ENCODE measurements at regions not wholly inside any gene's neighbourhood (a gene's known extent, or its start where the extent isn't known, plus 50 kb on each side); places are given as distances from the start of the nearest gene placed in this dataset.

DNA sequence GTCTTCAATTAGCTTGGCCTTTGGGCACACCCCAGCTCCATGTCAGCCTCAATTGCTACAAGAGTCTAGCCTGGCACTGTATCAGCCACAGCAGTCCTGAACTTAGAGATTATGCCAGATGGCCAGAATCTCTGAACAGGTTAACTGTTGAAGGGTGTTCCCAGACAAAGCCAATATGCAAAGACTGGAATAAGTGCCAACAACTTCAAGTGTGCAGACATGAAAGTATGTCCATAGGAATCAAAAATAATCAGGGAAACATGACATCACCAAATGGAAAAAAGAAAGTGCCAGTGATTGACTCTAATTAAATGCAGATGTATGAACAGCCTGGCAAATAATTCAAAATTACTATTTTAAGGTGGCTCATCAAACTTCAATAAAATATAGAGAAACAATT lies 98.5 kb upstream of the DOCK10 start (continued):
- TF ChIP-seq, protein P1, sequence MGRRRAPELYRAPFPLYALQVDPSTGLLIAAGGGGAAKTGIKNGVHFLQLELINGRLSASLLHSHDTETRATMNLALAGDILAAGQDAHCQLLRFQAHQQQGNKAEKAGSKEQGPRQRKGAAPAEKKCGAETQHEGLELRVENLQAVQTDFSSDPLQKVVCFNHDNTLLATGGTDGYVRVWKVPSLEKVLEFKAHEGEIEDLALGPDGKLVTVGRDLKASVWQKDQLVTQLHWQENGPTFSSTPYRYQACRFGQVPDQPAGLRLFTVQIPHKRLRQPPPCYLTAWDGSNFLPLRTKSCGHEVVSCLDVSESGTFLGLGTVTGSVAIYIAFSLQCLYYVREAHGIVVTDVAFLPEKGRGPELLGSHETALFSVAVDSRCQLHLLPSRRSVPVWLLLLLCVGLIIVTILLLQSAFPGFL (CRISPR knock-in tag; IDR thresholded peaks at IDR 0.05; ENCODE audit: borderline replicate concordance): no peak
- TF ChIP-seq JAZF1 (CRISPR knock-in tag; IDR thresholded peaks at IDR 0.05): no peak
- TF ChIP-seq, protein P2, sequence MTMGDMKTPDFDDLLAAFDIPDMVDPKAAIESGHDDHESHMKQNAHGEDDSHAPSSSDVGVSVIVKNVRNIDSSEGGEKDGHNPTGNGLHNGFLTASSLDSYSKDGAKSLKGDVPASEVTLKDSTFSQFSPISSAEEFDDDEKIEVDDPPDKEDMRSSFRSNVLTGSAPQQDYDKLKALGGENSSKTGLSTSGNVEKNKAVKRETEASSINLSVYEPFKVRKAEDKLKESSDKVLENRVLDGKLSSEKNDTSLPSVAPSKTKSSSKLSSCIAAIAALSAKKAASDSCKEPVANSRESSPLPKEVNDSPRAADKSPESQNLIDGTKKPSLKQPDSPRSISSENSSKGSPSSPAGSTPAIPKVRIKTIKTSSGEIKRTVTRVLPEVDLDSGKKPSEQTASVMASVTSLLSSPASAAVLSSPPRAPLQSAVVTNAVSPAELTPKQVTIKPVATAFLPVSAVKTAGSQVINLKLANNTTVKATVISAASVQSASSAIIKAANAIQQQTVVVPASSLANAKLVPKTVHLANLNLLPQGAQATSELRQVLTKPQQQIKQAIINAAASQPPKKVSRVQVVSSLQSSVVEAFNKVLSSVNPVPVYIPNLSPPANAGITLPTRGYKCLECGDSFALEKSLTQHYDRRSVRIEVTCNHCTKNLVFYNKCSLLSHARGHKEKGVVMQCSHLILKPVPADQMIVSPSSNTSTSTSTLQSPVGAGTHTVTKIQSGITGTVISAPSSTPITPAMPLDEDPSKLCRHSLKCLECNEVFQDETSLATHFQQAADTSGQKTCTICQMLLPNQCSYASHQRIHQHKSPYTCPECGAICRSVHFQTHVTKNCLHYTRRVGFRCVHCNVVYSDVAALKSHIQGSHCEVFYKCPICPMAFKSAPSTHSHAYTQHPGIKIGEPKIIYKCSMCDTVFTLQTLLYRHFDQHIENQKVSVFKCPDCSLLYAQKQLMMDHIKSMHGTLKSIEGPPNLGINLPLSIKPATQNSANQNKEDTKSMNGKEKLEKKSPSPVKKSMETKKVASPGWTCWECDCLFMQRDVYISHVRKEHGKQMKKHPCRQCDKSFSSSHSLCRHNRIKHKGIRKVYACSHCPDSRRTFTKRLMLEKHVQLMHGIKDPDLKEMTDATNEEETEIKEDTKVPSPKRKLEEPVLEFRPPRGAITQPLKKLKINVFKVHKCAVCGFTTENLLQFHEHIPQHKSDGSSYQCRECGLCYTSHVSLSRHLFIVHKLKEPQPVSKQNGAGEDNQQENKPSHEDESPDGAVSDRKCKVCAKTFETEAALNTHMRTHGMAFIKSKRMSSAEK (CRISPR knock-in tag; IDR thresholded peaks at IDR 0.05; ENCODE audit: borderline replicate concordance): no peak

DNA sequence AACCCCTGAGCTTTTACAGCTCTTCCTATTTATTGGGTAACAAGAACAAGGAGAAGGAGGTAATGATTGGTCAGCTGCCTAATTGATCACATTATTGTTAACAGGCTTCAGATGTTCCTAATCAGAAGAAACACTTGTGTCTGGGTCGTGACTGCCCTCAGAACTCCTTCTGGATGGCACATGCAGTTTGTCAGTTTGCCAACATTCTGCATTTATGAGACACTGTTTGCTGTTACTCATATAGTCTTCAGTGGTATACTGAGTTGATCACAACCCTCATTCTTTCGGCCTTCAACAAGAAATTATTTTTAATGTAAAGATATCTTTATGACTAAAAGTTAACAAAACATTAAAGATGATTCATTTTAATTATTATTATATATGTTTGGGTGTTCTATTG lies 95.7 kb upstream of the DOCK10 start:
- POLR2A ChIA-PET: no interaction called here
- H3K9me3 Mint-ChIP-seq: peaks cover 8% of the 10 kb centered on the region
- H3K36me3 Mint-ChIP-seq: no peaks in the 10 kb centered on the region
- no peak for ATAC-seq
- CTCF ChIA-PET: no interaction called here
- H3K4me1 Mint-ChIP-seq: no peaks in the 10 kb centered on the region
- TF ChIP-seq NFATC4 (CRISPR knock-in tag; IDR thresholded peaks at IDR 0.05) (no peak), NR2C2 (CRISPR knock-in tag; IDR thresholded peaks at IDR 0.05) (no peak)
- no peaks in the 10 kb centered on the region for H3K27me3 Mint-ChIP-seq (ENCODE audit: low read depth)
- H3K4me3 Mint-ChIP-seq: no peak overlapping the region
- DNase-seq (ENCODE audit: low spot score): no peak
- no peak overlapping the region for H3K27ac Mint-ChIP-seq

DNA sequence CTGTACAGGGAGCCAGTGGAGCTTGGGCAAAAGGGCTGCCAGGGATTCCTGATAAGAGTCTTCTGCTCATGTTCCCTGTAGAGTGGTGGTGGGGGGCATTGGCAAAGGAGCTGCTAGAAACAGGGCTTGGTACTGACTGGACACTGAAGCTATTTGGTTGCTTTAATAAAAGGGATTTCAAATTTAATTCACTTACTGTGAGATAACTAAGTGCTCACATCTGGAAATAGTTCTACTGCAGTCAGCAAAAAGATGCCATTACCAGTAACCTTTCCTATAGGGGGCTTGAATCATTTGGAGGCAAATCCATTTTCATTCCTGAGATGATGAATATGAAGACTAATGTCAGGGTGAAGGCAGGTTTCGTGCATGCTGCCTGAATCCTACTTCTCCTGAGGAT lies 94.3 kb upstream of the DOCK10 start:
- Mint-ChIP-seq H3K4me3 (no peak overlapping the region), H3K27me3 (ENCODE audit: low read depth) (no peaks in the 10 kb centered on the region), H3K9me3 (peaks cover 4% of the 10 kb centered on the region), H3K27ac (no peak overlapping the region), H3K36me3 (no peaks in the 10 kb centered on the region), H3K4me1 (no peaks in the 10 kb centered on the region)
- ChIA-PET CTCF (no interaction called here), POLR2A (no interaction called here)
- no peak for DNase-seq (ENCODE audit: low spot score)
- TF ChIP-seq, protein P1 (CRISPR knock-in tag; IDR thresholded peaks at IDR 0.05; ENCODE audit: borderline replicate concordance): no peak
- no peak for TF ChIP-seq FOXP1 (CRISPR knock-in tag; IDR thresholded peaks at IDR 0.05; ENCODE audit: borderline replicate concordance)
- no peak for ATAC-seq

DNA sequence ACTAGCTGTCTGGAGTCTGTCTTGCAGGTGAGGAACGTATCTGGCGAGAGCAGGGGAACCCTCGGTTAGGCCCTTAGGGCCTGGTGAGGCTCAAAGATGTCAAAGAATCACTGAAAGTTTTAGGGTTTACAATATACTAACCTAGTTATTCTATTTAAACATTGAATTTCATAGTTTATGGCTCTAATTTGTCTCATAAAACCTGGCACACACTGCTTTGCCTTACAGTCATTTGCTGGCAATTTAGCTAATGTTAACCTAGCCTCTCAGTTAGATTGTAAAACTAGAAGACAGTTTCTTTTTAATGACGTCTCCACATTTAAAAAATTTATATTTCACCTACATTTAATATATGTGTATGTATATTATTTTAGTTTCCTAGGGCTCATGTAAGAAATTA lies 89.6 kb upstream of the DOCK10 start:
- ATAC-seq: no peak
- H3K27ac Mint-ChIP-seq: no peak overlapping the region
- CTCF ChIA-PET: no interaction called here

DNA sequence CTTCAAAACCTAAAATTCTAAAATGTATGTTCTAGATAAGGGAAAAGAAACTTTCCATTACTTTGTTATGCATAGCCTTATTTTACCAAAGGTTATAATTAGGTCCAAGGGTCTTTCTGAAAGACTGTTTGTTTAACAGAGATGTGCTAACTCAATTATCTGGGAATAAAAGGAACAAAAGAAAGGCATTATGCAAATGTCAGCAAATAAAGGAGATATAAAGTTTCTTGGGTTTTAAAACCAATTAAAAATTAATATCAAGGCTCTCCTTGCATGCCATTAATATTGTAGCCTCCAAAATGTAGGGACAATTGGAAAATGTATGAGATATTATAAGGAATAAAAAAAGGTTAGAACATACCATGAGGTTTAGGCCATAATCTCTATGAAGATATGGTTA lies 87.8 kb upstream of the DOCK10 start:
- Mint-ChIP-seq H3K4me3 (no peak overlapping the region), H3K36me3 (no peaks in the 10 kb centered on the region), H3K27me3 (ENCODE audit: low read depth) (no peaks in the 10 kb centered on the region), H3K9me3 (peaks cover 20% of the 10 kb centered on the region), H3K4me1 (no peaks in the 10 kb centered on the region), H3K27ac (no peak overlapping the region)
- ATAC-seq (no peak), DNase-seq (ENCODE audit: low spot score) (no peak)
- POLR2A ChIA-PET: no interaction called here
- CTCF ChIA-PET: no interaction called here
- TF ChIP-seq GRHL2 (CRISPR knock-in tag; IDR thresholded peaks at IDR 0.05; ENCODE audit: insufficient replicate concordance, severe bottlenecking) (no peak), NFYB (CRISPR knock-in tag; conservative IDR thresholded peaks at IDR 0.05; ENCODE audit: low read depth) (no peak), ATF1 (CRISPR knock-in tag; IDR thresholded peaks at IDR 0.05) (no peak), NR3C1 (CRISPR knock-in tag; conservative IDR thresholded peaks at IDR 0.05; ENCODE audit: low read depth) (no peak)
- TF ChIP-seq, protein P3, sequence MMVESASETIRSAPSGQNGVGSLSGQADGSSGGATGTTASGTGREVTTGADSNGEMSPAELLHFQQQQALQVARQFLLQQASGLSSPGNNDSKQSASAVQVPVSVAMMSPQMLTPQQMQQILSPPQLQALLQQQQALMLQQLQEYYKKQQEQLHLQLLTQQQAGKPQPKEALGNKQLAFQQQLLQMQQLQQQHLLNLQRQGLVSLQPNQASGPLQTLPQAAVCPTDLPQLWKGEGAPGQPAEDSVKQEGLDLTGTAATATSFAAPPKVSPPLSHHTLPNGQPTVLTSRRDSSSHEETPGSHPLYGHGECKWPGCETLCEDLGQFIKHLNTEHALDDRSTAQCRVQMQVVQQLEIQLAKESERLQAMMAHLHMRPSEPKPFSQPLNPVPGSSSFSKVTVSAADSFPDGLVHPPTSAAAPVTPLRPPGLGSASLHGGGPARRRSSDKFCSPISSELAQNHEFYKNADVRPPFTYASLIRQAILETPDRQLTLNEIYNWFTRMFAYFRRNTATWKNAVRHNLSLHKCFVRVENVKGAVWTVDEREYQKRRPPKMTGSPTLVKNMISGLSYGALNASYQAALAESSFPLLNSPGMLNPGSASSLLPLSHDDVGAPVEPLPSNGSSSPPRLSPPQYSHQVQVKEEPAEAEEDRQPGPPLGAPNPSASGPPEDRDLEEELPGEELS (CRISPR knock-in tag; IDR thresholded peaks at IDR 0.05): no peak

More for the DNA sequence above, 89.6 kb upstream of the DOCK10 start:
- no peak for DNase-seq (ENCODE audit: low spot score)
- Mint-ChIP-seq H3K4me3 (no peak overlapping the region), H3K36me3 (no peaks in the 10 kb centered on the region), H3K27me3 (ENCODE audit: low read depth) (no peaks in the 10 kb centered on the region), H3K4me1 (no peaks in the 10 kb centered on the region), H3K9me3 (peaks cover 15% of the 10 kb centered on the region)
- TF ChIP-seq CREB1 (CRISPR knock-in tag; IDR thresholded peaks at IDR 0.05) (no peak), CBFB (CRISPR knock-in tag; IDR thresholded peaks at IDR 0.05; ENCODE audit: low read depth) (no peak), NR1H2 (CRISPR knock-in tag; IDR thresholded peaks at IDR 0.05) (no peak), ZNF423 (CRISPR knock-in tag; IDR thresholded peaks at IDR 0.05) (no peak), TCF7 (CRISPR knock-in tag; IDR thresholded peaks at IDR 0.05; ENCODE audit: low read depth) (no peak)
- TF ChIP-seq, protein P4, sequence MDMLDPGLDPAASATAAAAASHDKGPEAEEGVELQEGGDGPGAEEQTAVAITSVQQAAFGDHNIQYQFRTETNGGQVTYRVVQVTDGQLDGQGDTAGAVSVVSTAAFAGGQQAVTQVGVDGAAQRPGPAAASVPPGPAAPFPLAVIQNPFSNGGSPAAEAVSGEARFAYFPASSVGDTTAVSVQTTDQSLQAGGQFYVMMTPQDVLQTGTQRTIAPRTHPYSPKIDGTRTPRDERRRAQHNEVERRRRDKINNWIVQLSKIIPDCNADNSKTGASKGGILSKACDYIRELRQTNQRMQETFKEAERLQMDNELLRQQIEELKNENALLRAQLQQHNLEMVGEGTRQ (CRISPR knock-in tag; IDR thresholded peaks at IDR 0.05): no peak
- POLR2A ChIA-PET: no interaction called here

Measured in WTC11 (cell line).